A549 (cell line): ENCODE measurements at regions not wholly inside any gene's neighbourhood (a gene's known extent, or its start where the extent isn't known, plus 50 kb on each side); places are given as distances from the start of the nearest gene placed in this dataset.

Source experiments
- ATAC-seq, 2 experiments: fragments of 200-7000 bp in 1 of 2; fragments of >200 bp in 1 of 2; cut with Nextera tagmentation in 1 of 2; cut with Tn5 transposase in 1 of 2; 3 replicates each; pipeline versions ENCODE4 v1.8.0 to v1.9.1; 2018 to 2020; ENCODE audit warnings: mild to moderate bottlenecking in 1 of 2, moderate library complexity in 1 of 2
- CTCF ChIA-PET: fragments of 300-600 bp; sonication (Branson Sonifier 250); formaldehyde crosslinking; extraction: SDS; loops from one replicate; lab custom pipeline; 2021; ENCODE audit warnings: antibody characterized with exemption, inconsistent platforms; lab: Yijun Ruan, JAX
- POLR2A ChIA-PET: fragments of 350-600 bp; formaldehyde crosslinking; extraction: SDS; loops from one replicate; lab custom pipeline; 2021; ENCODE audit warnings: antibody characterized with exemption, inconsistent platforms; lab: Yijun Ruan, JAX
- DNase-seq, 2 experiments: peaks; one replicate each; pipeline versions ENCODE4 v3.0.0 to v3.0.0-alpha.2; 2011 to 2016; ENCODE audit warnings: low read depth in 1 of 2, low spot score in 1 of 2
- FAIRE-seq: peaks from 2 replicates; lab custom pipeline; 2011; peaks lifted over from hg19 to GRCh38; lab: Jason Lieb, UNC
- H3K27ac ChIP-seq, 2 experiments: fragments of >200 bp; sonication (Bioruptor Twin); formaldehyde crosslinking; 3 replicates each; pipeline ENCODE4 v1.5.1; 2016 to 2017
- H3K4me1 ChIP-seq: fragments of >200 bp; sonication (Bioruptor Twin); formaldehyde crosslinking; 3 replicates; pipeline ENCODE4 v1.6.1; 2016
- H3K4me2 ChIP-seq: fragments of >200 bp; sonication (Bioruptor Twin); formaldehyde crosslinking; 3 replicates; pipeline ENCODE4 v1.6.1; 2016
- H3K4me3 ChIP-seq: fragments of >200 bp; sonication (Bioruptor Twin); formaldehyde crosslinking; 3 replicates; pipeline ENCODE4 v1.5.1; 2016
- H3K9me3 ChIP-seq: fragments of >200 bp; sonication (Bioruptor Twin); formaldehyde crosslinking; 3 replicates; pipeline ENCODE4 v1.6.1; 2016
- BHLHE40 ChIP-seq: IDR thresholded peaks from 2 replicates; pipeline ENCODE4 v1.6.1; 2012; ENCODE audit warnings: low read depth, low read length, inconsistent platforms
- CBX2 ChIP-seq: fragments of 200-600 bp; sonication (generic); IDR thresholded peaks from 2 replicates; pipeline ENCODE4 v1.6.1; 2016; ENCODE audit warnings: low read depth, mild to moderate bottlenecking, borderline replicate concordance
- CBX8 ChIP-seq: fragments of 200-600 bp; sonication (generic); IDR thresholded peaks from 2 replicates; pipeline ENCODE4 v1.6.1; 2016
- CEBPB ChIP-seq, 2 experiments: fragments of >200 bp in 1 of 2; sonication (Bioruptor Twin) in 1 of 2; formaldehyde crosslinking in 1 of 2; IDR thresholded peaks; 2 replicates each; pipeline ENCODE4 v1.6.1; 2012 to 2016
- EP300 ChIP-seq, 2 experiments: fragments of >200 bp; sonication (Bioruptor Twin); formaldehyde crosslinking; IDR thresholded peaks; 2 replicates in 1 of 2; 3 replicates in 1 of 2; pipeline ENCODE4 v1.6.1; 2016 to 2017
- FOSB ChIP-seq: fragments of 250-450 bp; sonication (Bioruptor Pico); IDR thresholded peaks from 2 replicates; pipeline ENCODE4 v1.5.0; 2020; ENCODE audit warnings: mild to moderate bottlenecking, moderate library complexity
- FOXS1 ChIP-seq: fragments of 250-450 bp; sonication (Bioruptor Pico); IDR thresholded peaks from 2 replicates; pipeline ENCODE4 v1.5.0; 2020; ENCODE audit warnings: mild to moderate bottlenecking, moderate library complexity
- GATA3 ChIP-seq: IDR thresholded peaks from 2 replicates; pipeline ENCODE4 v1.6.1; 2012; ENCODE audit warnings: borderline replicate concordance
- HEYL ChIP-seq: fragments of 250-450 bp; sonication (Bioruptor Pico); IDR thresholded peaks from 2 replicates; pipeline ENCODE4 v1.8.0; 2021; ENCODE audit warnings: mild to moderate bottlenecking, moderate library complexity
- HOXB13 ChIP-seq: fragments of 250-450 bp; sonication (Bioruptor Pico); IDR thresholded peaks from 2 replicates; pipeline ENCODE4 v1.5.0; 2020; ENCODE audit warnings: low read depth, mild to moderate bottlenecking, moderate library complexity
- HOXB5 ChIP-seq: fragments of 250-450 bp; sonication (Bioruptor Pico); IDR thresholded peaks from 2 replicates; pipeline ENCODE4 v1.5.0; 2020; ENCODE audit warnings: mild to moderate bottlenecking, moderate library complexity
- JUN ChIP-seq, 2 experiments: fragments of >200 bp; sonication (Bioruptor Twin); formaldehyde crosslinking; IDR thresholded peaks; 2 replicates in 1 of 2; 3 replicates in 1 of 2; pipeline ENCODE4 v1.6.1; 2016 to 2017
- MYC ChIP-seq: IDR thresholded peaks from 2 replicates; pipeline ENCODE4 v1.6.1; 2012; ENCODE audit warnings: mild to moderate bottlenecking, inconsistent platforms, low read length, improper control_type of control experiment, borderline replicate concordance
- NPAS2 ChIP-seq: fragments of 250-450 bp; sonication (Bioruptor Pico); IDR thresholded peaks from 2 replicates; pipeline ENCODE4 v1.8.0; 2022; ENCODE audit warnings: mild to moderate bottlenecking, moderate library complexity, borderline replicate concordance
- POLR2A ChIP-seq: IDR thresholded peaks from 2 replicates; pipeline ENCODE4 v1.6.1; 2012; ENCODE audit warnings: mild to moderate bottlenecking, low read length
- RARB ChIP-seq: fragments of 250-450 bp; sonication (Bioruptor Pico); IDR thresholded peaks from 2 replicates; pipeline ENCODE4 v1.8.0; 2021; ENCODE audit warnings: mild to moderate bottlenecking, moderate library complexity
- REST ChIP-seq: fragments of 200-600 bp; sonication (generic); IDR thresholded peaks from 2 replicates; pipeline ENCODE4 v1.6.1; 2016; ENCODE audit warnings: antibody characterized with exemption, mild to moderate bottlenecking, moderate library complexity
- RNF2 ChIP-seq: fragments of 200-600 bp; sonication (generic); IDR thresholded peaks from 2 replicates; pipeline ENCODE4 v1.6.1; 2016; ENCODE audit warnings: low read depth, mild to moderate bottlenecking, antibody characterized with exemption, moderate library complexity, borderline replicate concordance
- ZFP36 ChIP-seq: fragments of 450-650 bp; IDR thresholded peaks from 2 replicates; pipeline ENCODE4 v1.6.1; 2014; ENCODE audit warnings: borderline replicate concordance; ENCODE audit not compliant: partially characterized antibody
- WGBS: methylation state at CpG from one replicate; pipeline ENCODE4 v1.1.6; 2017; ENCODE audit errors: missing lambda C conversion rate; 5-methylcytosine and 5-hydroxymethylcytosine counted together
- TF ChIP-seq, protein P1 (sequence below): fragments of >200 bp; sonication (Bioruptor Twin); formaldehyde crosslinking; IDR thresholded peaks from 3 replicates; pipeline ENCODE4 v1.6.1; 2016
- TF ChIP-seq, protein P2 (sequence below): fragments of >200 bp; sonication (Bioruptor Twin); formaldehyde crosslinking; IDR thresholded peaks from 2 replicates; pipeline ENCODE4 v1.6.1; 2016
- TF ChIP-seq, protein P3 (sequence below): IDR thresholded peaks from 2 replicates; pipeline ENCODE4 v1.6.1; 2012
- TF ChIP-seq, protein P4 (sequence below): fragments of >200 bp; sonication (Bioruptor Twin); formaldehyde crosslinking; IDR thresholded peaks from 3 replicates; pipeline ENCODE4 v1.5.1; 2016

GRCh38 chr5:165881259-165881658 lies 2375.8 kb downstream of the MAT2B start:
- DNase-seq, result no peak
- POLR2A ChIA-PET, result no interaction called here

GRCh38 chr5:165882099-165882498 lies 2376.7 kb downstream of the MAT2B start:
- 1% methylated on average over 3 of the region's 3 CpGs for WGBS
- no peaks in the 10 kb centered on the region for H3K4me1 ChIP-seq
- CTCF ChIA-PET, result no interaction called here
- no peak for TF ChIP-seq GATA3
- no peak for TF ChIP-seq FOSB
- TF ChIP-seq RNF2, result no peak
- no peak for TF ChIP-seq CBX2
- no peak for TF ChIP-seq EP300 (IDR thresholded peaks at IDR 0.05)
- no peak for TF ChIP-seq HEYL (CRISPR knock-in tag)
- TF ChIP-seq POLR2A, result no peak
- TF ChIP-seq, protein P1, sequence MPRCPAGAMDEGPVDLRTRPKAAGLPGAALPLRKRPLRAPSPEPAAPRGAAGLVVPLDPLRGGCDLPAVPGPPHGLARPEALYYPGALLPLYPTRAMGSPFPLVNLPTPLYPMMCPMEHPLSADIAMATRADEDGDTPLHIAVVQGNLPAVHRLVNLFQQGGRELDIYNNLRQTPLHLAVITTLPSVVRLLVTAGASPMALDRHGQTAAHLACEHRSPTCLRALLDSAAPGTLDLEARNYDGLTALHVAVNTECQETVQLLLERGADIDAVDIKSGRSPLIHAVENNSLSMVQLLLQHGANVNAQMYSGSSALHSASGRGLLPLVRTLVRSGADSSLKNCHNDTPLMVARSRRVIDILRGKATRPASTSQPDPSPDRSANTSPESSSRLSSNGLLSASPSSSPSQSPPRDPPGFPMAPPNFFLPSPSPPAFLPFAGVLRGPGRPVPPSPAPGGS, result no peak
- no peak for TF ChIP-seq MYC
- TF ChIP-seq, protein P2, sequence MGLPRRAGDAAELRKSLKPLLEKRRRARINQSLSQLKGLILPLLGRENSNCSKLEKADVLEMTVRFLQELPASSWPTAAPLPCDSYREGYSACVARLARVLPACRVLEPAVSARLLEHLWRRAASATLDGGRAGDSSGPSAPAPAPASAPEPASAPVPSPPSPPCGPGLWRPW, result no peak
- no peak for TF ChIP-seq HOXB5 (CRISPR knock-in tag)
- TF ChIP-seq BHLHE40, result no peak
- TF ChIP-seq REST, result no peak
- TF ChIP-seq, protein P3, sequence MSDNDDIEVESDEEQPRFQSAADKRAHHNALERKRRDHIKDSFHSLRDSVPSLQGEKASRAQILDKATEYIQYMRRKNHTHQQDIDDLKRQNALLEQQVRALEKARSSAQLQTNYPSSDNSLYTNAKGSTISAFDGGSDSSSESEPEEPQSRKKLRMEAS, result no peak
- TF ChIP-seq NPAS2, result no peak
- TF ChIP-seq CEBPB (IDR thresholded peaks at IDR 0.05), result no peak
- no peak for TF ChIP-seq HOXB13
- no peak for TF ChIP-seq CBX8
- TF ChIP-seq FOXS1, result no peak
- H3K9me3 ChIP-seq, result no peaks in the 10 kb centered on the region
- POLR2A ChIA-PET, result no interaction called here
- no peak for FAIRE-seq
- no peak overlapping the region for H3K4me2 ChIP-seq
- H3K27ac ChIP-seq, result no peak overlapping the region
- no peak for DNase-seq
- ATAC-seq, result no peak
- no peak overlapping the region for H3K4me3 ChIP-seq

More at GRCh38 chr5:165881259-165881658, 2375.8 kb downstream of the MAT2B start:
- TF ChIP-seq REST (no peak), JUN (IDR thresholded peaks at IDR 0.05) (no peak), RARB (CRISPR knock-in tag) (no peak), ZFP36 (no peak)
- TF ChIP-seq, protein P4, sequence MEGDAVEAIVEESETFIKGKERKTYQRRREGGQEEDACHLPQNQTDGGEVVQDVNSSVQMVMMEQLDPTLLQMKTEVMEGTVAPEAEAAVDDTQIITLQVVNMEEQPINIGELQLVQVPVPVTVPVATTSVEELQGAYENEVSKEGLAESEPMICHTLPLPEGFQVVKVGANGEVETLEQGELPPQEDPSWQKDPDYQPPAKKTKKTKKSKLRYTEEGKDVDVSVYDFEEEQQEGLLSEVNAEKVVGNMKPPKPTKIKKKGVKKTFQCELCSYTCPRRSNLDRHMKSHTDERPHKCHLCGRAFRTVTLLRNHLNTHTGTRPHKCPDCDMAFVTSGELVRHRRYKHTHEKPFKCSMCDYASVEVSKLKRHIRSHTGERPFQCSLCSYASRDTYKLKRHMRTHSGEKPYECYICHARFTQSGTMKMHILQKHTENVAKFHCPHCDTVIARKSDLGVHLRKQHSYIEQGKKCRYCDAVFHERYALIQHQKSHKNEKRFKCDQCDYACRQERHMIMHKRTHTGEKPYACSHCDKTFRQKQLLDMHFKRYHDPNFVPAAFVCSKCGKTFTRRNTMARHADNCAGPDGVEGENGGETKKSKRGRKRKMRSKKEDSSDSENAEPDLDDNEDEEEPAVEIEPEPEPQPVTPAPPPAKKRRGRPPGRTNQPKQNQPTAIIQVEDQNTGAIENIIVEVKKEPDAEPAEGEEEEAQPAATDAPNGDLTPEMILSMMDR, result no peak
- FAIRE-seq (no peak), ATAC-seq (no peak)
- CTCF ChIA-PET, result no interaction called here
- Histone ChIP-seq H3K4me1 (no peaks in the 10 kb centered on the region), H3K27ac (no peak overlapping the region), H3K4me3 (no peak overlapping the region), H3K9me3 (no peaks in the 10 kb centered on the region), H3K4me2 (no peak overlapping the region)
- whole genome bisulfite sequencing, result 0% methylated on average over 2 of the region's 2 CpGs
